GM12892 (cell line): ENCODE measurements at regions not wholly inside any gene's neighbourhood (a gene's known extent, or its start where the extent isn't known, plus 50 kb on each side); places are given as distances from the start of the nearest gene placed in this dataset.
"Not testable (repeated sequence)": the region's sequence is repeated elsewhere in the genome, so short reads cannot be mapped to it uniquely, and the experiment has no call there.

Experiments
- POLR2A ChIP-seq: IDR thresholded peaks from 2 replicates; pipeline ENCODE4 v1.6.1; 2011; ENCODE audit warnings: low read depth, low read length, control low read depth
- POLR2AphosphoS5 ChIP-seq: IDR thresholded peaks from 2 replicates; pipeline ENCODE4 v1.6.1; 2011; ENCODE audit warnings: low read depth, low read length, control low read depth
- TAF1 ChIP-seq: IDR thresholded peaks from 2 replicates; pipeline ENCODE4 v1.6.1; 2011; ENCODE audit warnings: low read depth, mild to moderate bottlenecking, control low read depth, low read length, borderline replicate concordance

- not testable (repeated sequence) for TF ChIP-seq POLR2A, TAF1, POLR2AphosphoS5
Observed at GRCh38 chr18:71031296-71032191, 742.7 kb downstream of the SOCS6 start.
